Renal cortex interstitium (tissue), 11 donors: ENCODE measurements at regions not wholly inside any gene's neighbourhood (a gene's known extent, or its start where the extent isn't known, plus 50 kb on each side); places are given as distances from the start of the nearest gene placed in this dataset.

ENCODE experiments used
- DNase-seq, 11 donors: peaks; one replicate each; pipeline ENCODE4 v3.0.0-alpha.2; 2013; ENCODE audit warnings: low read depth in 9 of 11, low spot score in 4 of 11; ENCODE audit errors: extremely low read depth in 1 of 11

DNA sequence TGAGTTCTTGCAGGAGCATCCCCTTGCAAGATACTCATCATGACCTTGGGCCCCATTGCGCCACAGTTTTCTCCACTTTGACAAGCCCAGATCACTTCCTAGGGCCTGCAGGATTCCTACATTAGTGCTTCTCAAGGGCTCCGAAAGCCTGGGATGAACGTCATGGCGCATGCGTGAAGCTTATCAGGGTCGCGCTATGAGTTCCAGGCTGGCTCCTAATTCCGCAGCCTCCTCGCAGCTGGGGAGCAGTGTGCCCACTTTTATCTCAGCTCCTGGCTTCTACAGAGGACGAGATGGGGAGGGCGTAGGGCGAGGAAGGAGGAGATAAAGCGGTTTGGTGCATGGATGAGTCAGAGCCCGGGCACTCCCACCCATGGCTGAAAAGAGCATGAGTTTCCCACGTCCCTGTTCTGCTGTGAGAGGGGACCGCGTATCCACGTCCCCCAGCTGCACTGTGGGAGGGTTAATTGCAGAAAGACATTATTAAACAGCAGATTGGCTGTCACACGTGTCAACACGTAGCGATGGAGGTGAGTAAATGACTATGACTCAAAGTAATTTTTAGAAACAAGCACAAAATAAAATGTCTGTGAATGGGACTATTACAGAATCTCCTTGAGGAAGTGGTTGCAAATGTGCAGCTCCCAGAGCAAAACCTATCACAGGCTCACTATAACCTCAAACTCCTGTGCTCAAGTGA, 72.9 kb upstream of the DSP start:
- peak in 1 of 11 donors; percentile 22 for DNase-seq

- DNase-seq = no peak
Measured at GRCh38 chr6:7469696-7470095, 71.8 kb upstream of the DSP start.

- no peak for DNase-seq
Measured at GRCh38 chr6:7471171-7471570, 70.3 kb upstream of the DSP start.

- DNase-seq = no peak
Measured at GRCh38 chr6:7473805-7474719, 67.4 kb upstream of the DSP start.

GRCh38 chr6:7475081-7475480, 66.4 kb upstream of the DSP start:
- no peak for DNase-seq

DNA sequence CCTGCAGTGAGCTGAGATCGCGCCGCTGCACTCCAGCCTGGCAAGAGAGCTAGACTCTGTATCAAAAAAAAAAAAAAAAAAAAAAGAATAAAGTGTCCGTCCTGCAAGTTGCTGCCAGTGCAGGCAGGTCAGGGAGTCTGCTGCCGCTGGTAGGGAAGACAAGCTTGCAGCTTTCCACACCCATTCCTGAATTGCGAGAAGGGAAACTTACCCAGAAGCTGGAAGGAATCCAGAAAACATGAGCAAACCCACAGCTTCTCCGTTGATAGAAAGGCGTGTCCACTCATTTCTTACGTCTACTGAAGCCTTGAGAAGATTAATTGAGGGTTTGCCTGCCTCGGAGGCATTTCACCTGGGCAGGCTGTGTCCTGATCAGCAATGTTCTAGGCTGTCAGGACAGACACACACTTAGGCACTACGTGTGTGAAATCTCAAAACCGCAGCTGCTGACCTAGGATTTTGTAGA, 61.6 kb upstream of the DSP start:
- no peak for DNase-seq

DNA sequence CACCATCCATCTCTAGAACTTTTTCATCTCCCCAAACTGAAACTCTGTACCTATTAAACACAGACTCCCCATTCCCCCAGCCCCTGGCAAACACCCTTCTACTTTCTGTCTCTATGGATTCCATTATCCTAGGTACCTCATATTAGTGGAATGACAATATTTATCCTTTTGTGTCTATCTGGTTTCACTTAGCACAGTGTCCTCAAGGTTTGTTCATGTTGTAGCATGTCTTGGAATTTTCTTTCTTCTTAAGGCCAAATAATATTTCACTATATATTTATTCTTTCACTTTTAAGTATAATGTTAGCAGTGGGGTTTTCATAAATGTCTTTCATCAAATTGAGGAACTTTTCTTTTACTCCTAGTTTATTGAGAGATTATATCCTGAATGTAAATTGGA, 56.8 kb upstream of the DSP start:
- DNase-seq = no peak

DNA sequence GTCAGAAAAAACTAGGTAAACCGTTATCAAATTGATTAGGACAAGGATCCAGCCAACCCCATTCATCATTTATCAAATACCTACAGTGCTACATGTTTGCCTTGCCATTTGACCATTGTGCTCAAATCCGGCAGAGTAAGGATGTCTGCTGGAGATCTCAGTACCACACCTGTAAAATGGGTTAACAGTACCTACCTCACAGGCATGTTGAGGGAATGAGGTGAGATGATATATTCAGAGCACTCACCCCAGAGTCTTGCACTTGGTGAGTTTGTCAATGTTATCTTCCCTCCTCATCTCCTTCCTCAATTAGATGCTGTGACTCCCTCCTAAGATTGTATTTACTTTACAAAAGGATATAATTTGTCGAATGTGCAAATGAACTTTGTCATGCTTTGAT, 54.5 kb upstream of the DSP start:
- no peak for DNase-seq

DNA sequence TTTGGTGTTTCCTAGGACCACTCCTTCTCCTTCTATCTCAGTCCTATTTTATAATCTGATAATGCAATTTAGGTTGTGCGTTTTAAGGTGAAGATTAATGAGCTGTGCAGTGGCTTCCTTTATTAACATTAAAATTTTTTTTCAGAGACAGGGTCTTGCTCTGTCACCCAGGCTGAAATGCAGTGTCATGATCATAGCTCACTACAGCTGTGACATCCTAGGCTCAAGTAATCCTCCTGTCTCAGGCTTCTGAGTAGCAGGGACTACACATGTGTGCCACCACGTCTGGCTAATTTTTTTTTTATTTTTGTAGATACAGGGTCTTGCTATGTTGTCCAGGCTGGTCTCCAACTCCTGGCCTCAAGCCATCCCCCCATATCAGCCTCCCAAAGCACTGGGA, 53.0 kb upstream of the DSP start:
- no peak for DNase-seq

GRCh38 chr6:7489376-7489775, 52.1 kb upstream of the DSP start:
- no peak for DNase-seq
